Activated naive CD8-positive, alpha-beta T cell treated with anti-CD3 and anti-CD28 coated beads, Interleukin-2, amount 10 ng/mL, durations not matched to agents 7 days and 5 days (primary cell): ENCODE measurements at regions not wholly inside any gene's neighbourhood (a gene's known extent, or its start where the extent isn't known, plus 50 kb on each side); places are given as distances from the start of the nearest gene placed in this dataset.
"Not testable (repeated sequence)": the region's sequence is repeated elsewhere in the genome, so short reads cannot be mapped to it uniquely, and the experiment has no call there.

ENCODE experiments used
- ATAC-seq: fragments of 150-1000 bp; cut with Tn5 transposase; one replicate; pipeline ENCODE4 v1.10.0; 2021; ENCODE audit warnings: low read depth, moderate library complexity
- POLR2A ChIA-PET: fragments of 350-600 bp; sonication (Branson Sonifier 250); formaldehyde crosslinking; loops from one replicate; lab custom pipeline; 2021; ENCODE audit warnings: antibody characterized with exemption; lab: Charles Lee
- DNase-seq: peaks from one replicate; pipeline ENCODE4 v3.0.0; 2021
- H3K27ac Mint-ChIP-seq: one replicate; pipeline ENCODE4 v1.8.0; 2022; ENCODE audit warnings: mild to moderate bottlenecking, mixed read lengths
- H3K27me3 Mint-ChIP-seq: one replicate; pipeline ENCODE4 v1.8.0; 2022; ENCODE audit warnings: mild to moderate bottlenecking, moderate library complexity, mixed read lengths
- H3K36me3 Mint-ChIP-seq: one replicate; pipeline ENCODE4 v1.8.0; 2021; ENCODE audit warnings: mild to moderate bottlenecking, mixed read lengths
- H3K4me1 Mint-ChIP-seq: one replicate; pipeline ENCODE4 v1.8.0; 2021; ENCODE audit warnings: mixed read lengths
- H3K4me3 Mint-ChIP-seq: one replicate; pipeline ENCODE4 v1.8.0; 2022; ENCODE audit warnings: mild to moderate bottlenecking, moderate library complexity, mixed read lengths
- H3K9me3 Mint-ChIP-seq: one replicate; pipeline ENCODE4 v1.8.0; 2021; ENCODE audit warnings: mixed read lengths

- no peaks in the 10 kb centered on the region for H3K9me3 Mint-ChIP-seq
- H3K27ac Mint-ChIP-seq: no peak overlapping the region
- ATAC-seq: no peak
- no peaks in the 10 kb centered on the region for H3K4me1 Mint-ChIP-seq
- peaks cover 20% of the 10 kb centered on the region for H3K27me3 Mint-ChIP-seq
- H3K4me3 Mint-ChIP-seq: no peak overlapping the region
- H3K36me3 Mint-ChIP-seq: no peaks in the 10 kb centered on the region
- no peak for DNase-seq
- POLR2A ChIA-PET: no interaction called here
These were observed 523.8 kb downstream of the PTPRU start for GRCh38 chr1:29760067-29760564.

DNA sequence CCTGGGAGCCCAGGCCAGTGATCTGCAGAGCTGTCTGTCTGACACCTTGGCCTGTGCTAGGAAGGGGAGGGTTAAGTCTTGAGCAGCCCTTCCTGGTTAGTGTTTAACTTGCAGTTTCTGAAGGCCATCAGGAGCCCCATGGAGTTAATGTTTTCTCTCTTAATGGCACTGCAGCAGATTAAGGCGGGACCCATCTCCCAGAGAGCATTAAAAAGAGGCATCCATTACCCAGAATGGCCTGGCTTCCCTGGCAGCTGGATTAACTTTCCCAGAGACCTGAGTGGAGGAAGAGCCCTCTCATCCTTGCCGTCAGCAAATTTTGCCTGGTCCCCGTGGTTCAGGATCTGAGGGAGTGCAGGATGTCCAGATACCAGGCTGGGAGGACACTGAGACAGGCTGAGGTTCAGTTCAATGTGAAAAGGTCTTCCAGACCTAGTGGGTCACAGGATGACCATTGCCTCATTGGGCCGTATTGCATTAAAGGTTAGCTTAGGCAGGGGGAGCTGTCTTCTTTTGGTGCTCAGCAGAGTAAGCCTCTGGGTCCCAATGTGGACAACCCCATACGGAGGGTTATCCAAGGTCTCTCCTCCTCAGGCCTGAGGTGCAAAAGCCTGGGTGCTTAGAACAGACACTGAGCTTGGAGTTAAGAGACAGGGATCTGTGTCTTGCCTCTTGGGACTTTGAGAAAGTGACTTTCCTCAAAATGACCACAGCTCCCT, 522.6 kb downstream of the PTPRU start:
- POLR2A ChIA-PET: no interaction called here
- DNase-seq (no peak), ATAC-seq (no peak)
- no peaks in the 10 kb centered on the region for H3K4me1 Mint-ChIP-seq
- no peak overlapping the region for H3K27ac Mint-ChIP-seq
- H3K4me3 Mint-ChIP-seq: no peak overlapping the region
- H3K27me3 Mint-ChIP-seq: peaks cover 12% of the 10 kb centered on the region
- no peaks in the 10 kb centered on the region for H3K9me3 Mint-ChIP-seq
- H3K36me3 Mint-ChIP-seq: no peaks in the 10 kb centered on the region

DNA sequence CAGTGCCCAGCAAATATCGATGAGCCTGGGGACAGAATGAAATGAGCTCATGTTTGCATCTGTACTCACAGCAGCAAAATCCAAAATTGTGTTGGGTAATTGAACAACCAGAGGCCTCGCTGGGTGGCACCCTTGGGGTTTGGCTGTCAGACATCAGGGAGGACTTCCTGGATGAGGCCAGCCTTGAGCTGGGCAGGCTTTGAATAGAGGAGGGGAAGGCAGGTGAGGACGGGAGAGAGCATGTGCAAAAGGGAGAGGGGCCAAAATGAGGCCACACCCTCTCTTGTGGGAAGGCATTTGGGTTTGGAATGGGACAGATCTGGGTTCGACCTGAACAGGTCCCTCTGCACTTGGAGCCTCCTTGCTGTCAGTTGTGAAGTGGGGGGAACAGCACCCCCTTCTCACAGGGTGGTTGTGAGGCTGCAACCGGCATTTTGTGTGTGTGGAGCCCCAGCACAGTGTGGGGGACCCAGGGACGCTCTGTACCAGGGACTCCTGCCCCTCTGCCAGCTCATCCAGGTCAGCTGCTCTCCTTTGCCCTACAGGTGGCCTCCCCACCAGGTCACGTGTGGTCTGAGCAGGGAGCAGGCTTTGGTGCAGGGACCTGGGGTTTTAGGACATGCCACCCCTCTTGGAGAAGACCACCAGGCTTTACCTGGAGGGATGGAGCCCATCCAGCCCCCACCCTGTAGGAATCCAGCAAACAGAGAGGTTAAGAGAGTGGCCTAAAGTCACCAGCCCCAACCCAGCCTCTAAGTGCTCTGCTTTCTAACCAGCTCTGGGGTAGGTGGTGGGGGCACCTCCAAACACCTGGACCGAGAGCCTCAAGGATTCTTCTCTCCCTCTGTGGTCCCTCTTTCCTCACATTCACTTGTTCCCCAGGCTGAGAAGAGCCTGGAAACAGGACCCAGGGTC, 521.8 kb downstream of the PTPRU start:
- Mint-ChIP-seq H3K27me3 (peaks cover 3% of the 10 kb centered on the region), H3K9me3 (no peaks in the 10 kb centered on the region), H3K4me3 (no peak overlapping the region), H3K36me3 (no peaks in the 10 kb centered on the region), H3K4me1 (no peaks in the 10 kb centered on the region), H3K27ac (no peak overlapping the region)
- ATAC-seq: no peak
- POLR2A ChIA-PET: no interaction called here
- no peak for DNase-seq

- H3K4me1 Mint-ChIP-seq: no peaks in the 10 kb centered on the region
- no peak for DNase-seq
- H3K4me3 Mint-ChIP-seq: no peak overlapping the region
- POLR2A ChIA-PET: no interaction called here
- H3K27ac Mint-ChIP-seq: no peak overlapping the region
- H3K9me3 Mint-ChIP-seq: no peaks in the 10 kb centered on the region
- H3K36me3 Mint-ChIP-seq: no peaks in the 10 kb centered on the region
- no peak for ATAC-seq
- H3K27me3 Mint-ChIP-seq: peaks cover 3% of the 10 kb centered on the region
These were observed 520.8 kb downstream of the PTPRU start for GRCh38 chr1:29756901-29757725.

- DNase-seq: no peak
- ATAC-seq: no peak
- Mint-ChIP-seq H3K9me3 (no peaks in the 10 kb centered on the region), H3K4me3 (no peak overlapping the region), H3K27ac (no peak overlapping the region), H3K36me3 (no peaks in the 10 kb centered on the region), H3K27me3 (peaks cover 6% of the 10 kb centered on the region), H3K4me1 (no peaks in the 10 kb centered on the region)
- POLR2A ChIA-PET: no interaction called here
These were observed 520.2 kb downstream of the PTPRU start for GRCh38 chr1:29756498-29756897.

GRCh38 chr1:29756085-29756484, 519.8 kb downstream of the PTPRU start:
- Mint-ChIP-seq H3K36me3 (no peaks in the 10 kb centered on the region), H3K9me3 (no peaks in the 10 kb centered on the region)
- no peak for ATAC-seq

GRCh38 chr1:29755412-29756015, 519.2 kb downstream of the PTPRU start:
- H3K27me3 Mint-ChIP-seq, H3K4me1 Mint-ChIP-seq, ATAC-seq, H3K9me3 Mint-ChIP-seq, H3K27ac Mint-ChIP-seq, H3K4me3 Mint-ChIP-seq, H3K36me3 Mint-ChIP-seq, DNase-seq, POLR2A ChIA-PET: not testable (repeated sequence)

More at GRCh38 chr1:29756085-29756484, 519.8 kb downstream of the PTPRU start:
- DNase-seq: no peak
- Mint-ChIP-seq H3K4me1 (no peaks in the 10 kb centered on the region), H3K4me3 (no peak overlapping the region), H3K27ac (no peak overlapping the region), H3K27me3 (peaks cover 6% of the 10 kb centered on the region)
- POLR2A ChIA-PET: no interaction called here

- Mint-ChIP-seq H3K9me3 (no peaks in the 10 kb centered on the region), H3K27ac (no peak overlapping the region), H3K27me3 (peaks cover 5% of the 10 kb centered on the region), H3K4me3 (no peak overlapping the region), H3K4me1 (no peaks in the 10 kb centered on the region), H3K36me3 (no peaks in the 10 kb centered on the region)
- DNase-seq: no peak
- no peak for ATAC-seq
- POLR2A ChIA-PET: no interaction called here
These were observed 518.5 kb downstream of the PTPRU start for GRCh38 chr1:29754573-29755375.

DNA sequence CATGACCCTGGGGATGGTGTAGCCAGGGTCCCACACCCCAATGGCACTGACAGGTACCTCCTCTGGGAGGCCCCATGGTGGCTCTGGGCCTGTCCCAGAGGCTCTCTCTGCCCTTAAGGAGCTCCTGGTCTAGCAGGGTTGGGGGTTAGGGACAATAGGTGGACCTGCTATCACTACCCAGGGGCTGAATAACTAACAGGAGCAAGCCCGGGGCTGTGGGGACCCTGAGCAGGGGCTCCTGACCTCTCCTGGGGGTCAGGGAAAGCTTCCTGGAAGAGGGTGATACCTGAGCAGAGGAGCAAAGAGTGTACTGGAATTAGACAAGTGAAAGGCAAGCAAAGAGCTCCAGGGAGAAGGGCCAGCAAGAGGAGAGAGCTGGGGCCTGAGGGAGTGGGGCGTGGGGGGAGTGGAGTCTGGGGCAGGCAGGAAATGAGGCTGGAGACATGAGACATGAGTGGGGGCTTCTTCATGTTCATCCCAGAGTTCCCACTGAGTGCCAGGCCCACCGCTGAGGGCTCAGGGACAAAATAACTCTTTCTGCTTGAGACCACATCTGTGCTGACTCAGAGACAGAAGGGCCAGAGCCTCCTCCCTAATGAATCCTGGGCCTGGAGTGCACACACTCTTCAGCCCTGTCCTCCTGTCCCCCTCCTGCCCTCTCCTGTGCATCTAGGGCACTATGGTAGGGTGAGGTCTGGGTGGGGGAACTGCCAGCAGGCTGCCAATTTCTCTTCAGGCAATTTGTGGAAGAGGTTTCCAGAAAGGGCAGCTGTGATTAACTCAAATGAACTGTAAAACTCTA, 517.6 kb downstream of the PTPRU start:
- Mint-ChIP-seq H3K27me3 (peaks cover 7% of the 10 kb centered on the region), H3K36me3 (no peaks in the 10 kb centered on the region)

DNA sequence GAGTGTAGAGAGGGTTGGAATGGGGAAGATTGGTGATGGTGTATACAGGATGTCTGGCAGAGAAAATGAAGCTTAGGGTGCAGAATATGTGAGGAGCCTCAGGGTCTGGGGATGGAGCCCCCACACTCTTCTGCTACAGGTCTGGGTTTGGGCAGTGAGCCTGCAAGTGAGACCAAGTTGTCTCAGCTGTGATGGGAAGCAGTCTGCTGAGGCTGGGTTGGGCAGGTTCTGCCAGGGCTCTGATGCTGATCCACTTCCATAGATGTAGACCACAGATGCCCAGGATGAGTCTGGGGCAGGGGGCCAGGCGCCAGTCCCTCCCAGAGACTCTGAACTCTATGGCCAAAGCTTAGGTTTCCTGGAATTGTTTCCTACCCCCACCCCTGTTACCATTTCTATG, 516.9 kb downstream of the PTPRU start:
- Mint-ChIP-seq H3K4me1 (no peaks in the 10 kb centered on the region), H3K9me3 (no peaks in the 10 kb centered on the region), H3K4me3 (no peak overlapping the region), H3K36me3 (no peaks in the 10 kb centered on the region), H3K27ac (no peak overlapping the region), H3K27me3 (peaks cover 7% of the 10 kb centered on the region)
- POLR2A ChIA-PET: no interaction called here
- DNase-seq (no peak), ATAC-seq (no peak)

More for the DNA sequence above, 517.6 kb downstream of the PTPRU start:
- POLR2A ChIA-PET: no interaction called here
- no peak for ATAC-seq
- Mint-ChIP-seq H3K4me1 (no peaks in the 10 kb centered on the region), H3K9me3 (no peaks in the 10 kb centered on the region), H3K27ac (no peak overlapping the region), H3K4me3 (no peak overlapping the region)
- DNase-seq: no peak

DNA sequence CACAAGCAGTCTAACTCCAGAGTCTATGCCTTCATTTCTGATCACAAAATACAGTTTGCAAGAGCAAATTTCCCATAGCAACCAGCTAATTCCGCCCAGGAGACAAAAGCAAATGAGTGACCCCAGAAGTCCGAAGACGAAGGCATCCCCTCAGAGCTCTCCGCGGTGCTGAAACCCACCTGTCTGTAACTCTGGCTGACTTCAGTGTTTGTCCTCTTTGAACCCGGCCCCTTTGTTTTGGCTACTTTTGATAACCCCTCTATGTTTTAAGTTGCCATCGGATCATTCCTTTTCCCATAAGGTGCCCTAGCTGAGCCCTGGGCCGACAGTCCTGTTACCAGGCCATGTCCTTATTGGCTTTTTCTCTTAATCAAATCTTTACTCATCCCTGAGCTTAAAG, 515.8 kb downstream of the PTPRU start:
- no peaks in the 10 kb centered on the region for H3K9me3 Mint-ChIP-seq
- H3K36me3 Mint-ChIP-seq: no peaks in the 10 kb centered on the region
- H3K27me3 Mint-ChIP-seq: peaks cover 5% of the 10 kb centered on the region
- no peak for ATAC-seq
- POLR2A ChIA-PET: interaction anchor here (0.7 kb wide), 1 partner anchor 39 kb away, joined by 5 read pairs; no protein-coding TSS in a partner anchor
- no peak for DNase-seq
- no peak overlapping the region for H3K4me3 Mint-ChIP-seq
- no peak overlapping the region for H3K27ac Mint-ChIP-seq
- H3K4me1 Mint-ChIP-seq: no peaks in the 10 kb centered on the region
